Transverse colon (tissue), 4 donors: ENCODE measurements at regions not wholly inside any gene's neighbourhood (a gene's known extent, or its start where the extent isn't known, plus 50 kb on each side); places are given as distances from the start of the nearest gene placed in this dataset.

Experiments used
- POLR2A ChIP-seq: fragments of 450-650 bp; IDR thresholded peaks from one replicate; pipeline ENCODE4 v1.6.1; 2016; ENCODE audit warnings: antibody characterized with exemption, mild to moderate bottlenecking, moderate library complexity
- POLR2AphosphoS5 ChIP-seq, 3 donors: sonication (generic); formaldehyde crosslinking; IDR thresholded peaks; one replicate each; pipeline ENCODE4 v1.6.1; 2016; ENCODE audit warnings: antibody characterized with exemption in 3 of 3
- TF ChIP-seq, protein P1 (sequence below), 5 experiments: fragments of 200-600 bp in 3 of 5; fragments of 450-650 bp in 2 of 5; sonication (generic) in 3 of 5; IDR thresholded peaks; 1 replicate in 2 of 5; 2 replicates in 3 of 5; pipeline ENCODE4 v1.5.1; 2016 to 2017; ENCODE audit warnings: antibody characterized with exemption in 5 of 5, inconsistent platforms in 3 of 5, mild to moderate bottlenecking in 2 of 5, moderate library complexity in 1 of 5

DNA sequence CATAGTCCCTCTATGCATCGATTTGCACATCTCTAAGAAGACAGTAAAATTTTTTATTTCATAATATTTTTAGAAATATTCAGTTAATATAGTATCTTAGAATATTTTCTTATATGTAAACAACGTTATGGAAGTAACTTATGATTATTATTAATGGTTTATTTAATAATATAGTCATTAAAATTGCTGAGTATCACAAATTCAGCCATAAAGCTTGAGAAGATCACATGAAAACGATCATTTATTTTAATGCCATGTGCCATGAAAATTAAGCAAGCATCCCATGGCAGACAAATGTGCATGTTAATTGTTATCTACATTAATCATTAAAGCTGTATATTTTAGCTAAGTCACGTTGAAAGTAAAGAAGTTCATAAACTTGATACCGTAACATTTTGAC, 907.1 kb downstream of the KCNT2 start:
- TF ChIP-seq, protein P1, sequence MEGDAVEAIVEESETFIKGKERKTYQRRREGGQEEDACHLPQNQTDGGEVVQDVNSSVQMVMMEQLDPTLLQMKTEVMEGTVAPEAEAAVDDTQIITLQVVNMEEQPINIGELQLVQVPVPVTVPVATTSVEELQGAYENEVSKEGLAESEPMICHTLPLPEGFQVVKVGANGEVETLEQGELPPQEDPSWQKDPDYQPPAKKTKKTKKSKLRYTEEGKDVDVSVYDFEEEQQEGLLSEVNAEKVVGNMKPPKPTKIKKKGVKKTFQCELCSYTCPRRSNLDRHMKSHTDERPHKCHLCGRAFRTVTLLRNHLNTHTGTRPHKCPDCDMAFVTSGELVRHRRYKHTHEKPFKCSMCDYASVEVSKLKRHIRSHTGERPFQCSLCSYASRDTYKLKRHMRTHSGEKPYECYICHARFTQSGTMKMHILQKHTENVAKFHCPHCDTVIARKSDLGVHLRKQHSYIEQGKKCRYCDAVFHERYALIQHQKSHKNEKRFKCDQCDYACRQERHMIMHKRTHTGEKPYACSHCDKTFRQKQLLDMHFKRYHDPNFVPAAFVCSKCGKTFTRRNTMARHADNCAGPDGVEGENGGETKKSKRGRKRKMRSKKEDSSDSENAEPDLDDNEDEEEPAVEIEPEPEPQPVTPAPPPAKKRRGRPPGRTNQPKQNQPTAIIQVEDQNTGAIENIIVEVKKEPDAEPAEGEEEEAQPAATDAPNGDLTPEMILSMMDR (IDR thresholded peaks at IDR 0.05) = no peak
- TF ChIP-seq POLR2AphosphoS5 (IDR thresholded peaks at IDR 0.05) (no peak), POLR2A (no peak)
